IMR-90 (cell line): ENCODE measurements at regions not wholly inside any gene's neighbourhood (a gene's known extent, or its start where the extent isn't known, plus 50 kb on each side); places are given as distances from the start of the nearest gene placed in this dataset.

Experiments used
- POLR2A ChIP-seq: IDR thresholded peaks from 2 replicates; pipeline ENCODE4 v1.6.1; 2012; ENCODE audit warnings: mild to moderate bottlenecking, low read depth, low read length
- TF ChIP-seq, protein P1 (sequence below): conservative IDR thresholded peaks from 2 replicates; pipeline ENCODE4 v1.5.1; 2012; ENCODE audit warnings: mild to moderate bottlenecking, low read depth, low read length, improper control_type of control experiment

DNA sequence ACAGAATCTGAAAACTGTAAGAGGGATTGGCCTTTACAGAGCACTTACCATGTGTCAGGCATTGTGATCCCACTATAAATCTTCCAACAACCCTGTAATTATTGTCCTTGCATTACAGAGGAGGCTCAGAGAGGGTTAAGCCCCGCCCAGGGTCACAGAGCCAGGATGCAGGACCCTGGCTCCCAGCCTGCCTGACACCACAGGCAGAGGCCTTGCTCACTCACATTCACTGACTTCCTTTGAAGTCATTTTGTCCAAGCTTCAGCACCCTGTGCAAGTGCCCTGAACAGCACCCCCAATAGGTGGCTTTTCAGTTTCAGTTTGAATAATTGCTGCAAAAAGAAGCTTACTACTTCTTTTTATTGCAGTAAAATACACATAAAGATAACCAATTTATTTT, 256.8 kb upstream of the NFIA start:
- no peak for TF ChIP-seq POLR2A
- TF ChIP-seq, protein P1, sequence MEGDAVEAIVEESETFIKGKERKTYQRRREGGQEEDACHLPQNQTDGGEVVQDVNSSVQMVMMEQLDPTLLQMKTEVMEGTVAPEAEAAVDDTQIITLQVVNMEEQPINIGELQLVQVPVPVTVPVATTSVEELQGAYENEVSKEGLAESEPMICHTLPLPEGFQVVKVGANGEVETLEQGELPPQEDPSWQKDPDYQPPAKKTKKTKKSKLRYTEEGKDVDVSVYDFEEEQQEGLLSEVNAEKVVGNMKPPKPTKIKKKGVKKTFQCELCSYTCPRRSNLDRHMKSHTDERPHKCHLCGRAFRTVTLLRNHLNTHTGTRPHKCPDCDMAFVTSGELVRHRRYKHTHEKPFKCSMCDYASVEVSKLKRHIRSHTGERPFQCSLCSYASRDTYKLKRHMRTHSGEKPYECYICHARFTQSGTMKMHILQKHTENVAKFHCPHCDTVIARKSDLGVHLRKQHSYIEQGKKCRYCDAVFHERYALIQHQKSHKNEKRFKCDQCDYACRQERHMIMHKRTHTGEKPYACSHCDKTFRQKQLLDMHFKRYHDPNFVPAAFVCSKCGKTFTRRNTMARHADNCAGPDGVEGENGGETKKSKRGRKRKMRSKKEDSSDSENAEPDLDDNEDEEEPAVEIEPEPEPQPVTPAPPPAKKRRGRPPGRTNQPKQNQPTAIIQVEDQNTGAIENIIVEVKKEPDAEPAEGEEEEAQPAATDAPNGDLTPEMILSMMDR = no peak
